CD4-positive, alpha-beta T cell (primary cell): ENCODE measurements at regions not wholly inside any gene's neighbourhood (a gene's known extent, or its start where the extent isn't known, plus 50 kb on each side); places are given as distances from the start of the nearest gene placed in this dataset.

Experiments used
- ATAC-seq: fragments of 200-7000 bp; cut with Tn5 transposase; one replicate; pipeline ENCODE4 v1.10.0; 2022; ENCODE audit warnings: mild to moderate bottlenecking; ENCODE audit not compliant: poor library complexity
- CTCF ChIA-PET: fragments of 350-600 bp; sonication (Branson Sonifier 250); formaldehyde crosslinking; loops from one replicate; lab custom pipeline; 2021; ENCODE audit warnings: antibody characterized with exemption, inconsistent platforms; lab: Charles Lee
- POLR2A ChIA-PET: fragments of 350-600 bp; sonication (Branson Sonifier 250); formaldehyde crosslinking; loops from one replicate; lab custom pipeline; 2021; ENCODE audit warnings: antibody characterized with exemption, inconsistent platforms; lab: Charles Lee
- DNase-seq, 14 experiments: peaks; one replicate each; pipeline ENCODE4 v3.0.0-alpha.2; 2013 to 2020; ENCODE audit warnings: mixed read lengths in 2 of 14
- H3K27ac ChIP-seq, 2 donors: one replicate each; pipeline versions ENCODE4 v1.5.1 to v1.7.0; 2013; ENCODE audit warnings: low read length in 2 of 2, low read depth in 1 of 2, mild to moderate bottlenecking in 1 of 2
- H3K27me3 ChIP-seq, 2 experiments: 1 replicate in 1 of 2; 2 replicates in 1 of 2; pipeline versions ENCODE4 v1.6.1 to v1.7.0; 2013; ENCODE audit warnings: low read length in 2 of 2, control low read depth in 1 of 2, mild to moderate bottlenecking in 1 of 2, moderate library complexity in 1 of 2; ENCODE audit not compliant: insufficient read depth in 2 of 2, control insufficient read depth in 1 of 2
- H3K36me3 ChIP-seq: one replicate; pipeline ENCODE4 v1.6.1; 2013; ENCODE audit warnings: low read length, control low read depth; ENCODE audit not compliant: insufficient read depth
- H3K4me1 ChIP-seq: one replicate; pipeline ENCODE4 v1.6.1; 2013; ENCODE audit warnings: low read length, control low read depth; ENCODE audit not compliant: insufficient read depth
- H3K4me3 ChIP-seq: one replicate; pipeline ENCODE4 v1.5.1; 2013; ENCODE audit warnings: mild to moderate bottlenecking, low read length, moderate library complexity
- H3K9me3 ChIP-seq, 2 experiments: 1 replicate in 1 of 2; 2 replicates in 1 of 2; pipeline versions ENCODE4 v1.6.1 to v1.7.0; 2013; ENCODE audit warnings: low read length in 2 of 2, mild to moderate bottlenecking in 2 of 2, control low read depth in 1 of 2, moderate library complexity in 1 of 2; ENCODE audit not compliant: control insufficient read depth in 1 of 2, insufficient read depth in 1 of 2
- H3K27ac Mint-ChIP-seq: one replicate; pipeline ENCODE4 v1.8.0; 2020; ENCODE audit warnings: mixed read lengths
- H3K27me3 Mint-ChIP-seq: one replicate; pipeline ENCODE4 v1.8.0; 2021; ENCODE audit warnings: mixed read lengths
- H3K36me3 Mint-ChIP-seq: one replicate; pipeline ENCODE4 v1.8.0; 2021; ENCODE audit warnings: low read depth, mixed read lengths
- H3K4me1 Mint-ChIP-seq: one replicate; pipeline ENCODE4 v1.8.0; 2021; ENCODE audit warnings: low read depth, mixed read lengths
- H3K4me3 Mint-ChIP-seq: one replicate; pipeline ENCODE4 v1.8.0; 2020; ENCODE audit warnings: mild to moderate bottlenecking, mixed read lengths
- H3K9me3 Mint-ChIP-seq: one replicate; pipeline ENCODE4 v1.8.0; 2020; ENCODE audit warnings: mixed read lengths
- CTCF ChIP-seq: fragments of 200-600 bp; IDR thresholded peaks from one replicate; pipeline ENCODE4 v1.8.0; 2022; ENCODE audit warnings: antibody characterized with exemption, mild to moderate bottlenecking
- intact Hi-C, 2 experiments: fragments of 100-400 bp; cut with DNase I in 1 of 2; cut with micrococcal nuclease in 1 of 2; formaldehyde crosslinking; loops; one replicate each; pipeline versions ENCODE4 v1.15.1 to v1.9.0; 2023 to 2025; cut with DNase I, micrococcal nuclease

- H3K9me3 ChIP-seq, result no peaks in the 10 kb centered on the region
- intact Hi-C loops, result no loop called here
- Mint-ChIP-seq H3K36me3 (no peaks in the 10 kb centered on the region), H3K27ac (no peak overlapping the region), H3K27me3 (no peaks in the 10 kb centered on the region), H3K4me3 (no peak overlapping the region), H3K4me1 (no peaks in the 10 kb centered on the region), H3K9me3 (no peaks in the 10 kb centered on the region)
- TF ChIP-seq CTCF, result no peak
- H3K27ac ChIP-seq, result no peak overlapping the region
- DNase-seq (peak in 1 of 14 experiments; percentile 3), ATAC-seq (no peak)
- no peaks in the 10 kb centered on the region for H3K4me1 ChIP-seq
- POLR2A ChIA-PET, result no interaction called here
- H3K4me3 ChIP-seq, result no peak overlapping the region
- CTCF ChIA-PET, result no interaction called here
- no peaks in the 10 kb centered on the region for H3K27me3 ChIP-seq
- no peaks in the 10 kb centered on the region for H3K36me3 ChIP-seq
Observed at GRCh38 chr7:20267482-20267881, 50.3 kb upstream of the MACC1 start.

DNA sequence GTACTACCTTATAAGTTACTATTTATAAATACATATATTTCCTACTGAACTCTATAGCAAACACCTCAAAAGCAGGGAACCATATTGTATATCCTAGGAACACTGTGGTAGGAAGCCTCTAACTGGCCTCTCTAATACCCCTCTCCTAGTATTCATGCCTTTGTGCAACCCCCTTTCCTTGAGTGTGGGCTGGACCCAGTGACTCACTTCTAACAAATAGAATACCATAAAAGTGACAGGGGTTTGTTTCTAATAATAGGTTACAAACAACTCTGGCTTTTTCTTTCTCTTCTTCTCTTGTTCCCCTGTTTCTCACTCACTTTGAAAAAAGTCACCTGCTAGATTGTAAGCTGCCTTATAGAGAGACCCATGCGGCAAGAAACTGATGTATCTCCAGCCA, 51.6 kb upstream of the MACC1 start:
- Histone ChIP-seq H3K4me3 (no peak overlapping the region), H3K9me3 (no peaks in the 10 kb centered on the region), H3K4me1 (no peaks in the 10 kb centered on the region), H3K36me3 (no peaks in the 10 kb centered on the region), H3K27ac (no peak overlapping the region), H3K27me3 (no peaks in the 10 kb centered on the region)
- Mint-ChIP-seq H3K4me3 (no peak overlapping the region), H3K4me1 (no peaks in the 10 kb centered on the region), H3K9me3 (no peaks in the 10 kb centered on the region), H3K27me3 (no peaks in the 10 kb centered on the region), H3K36me3 (no peaks in the 10 kb centered on the region), H3K27ac (no peak overlapping the region)
- POLR2A ChIA-PET, result no interaction called here
- no peak for TF ChIP-seq CTCF
- CTCF ChIA-PET, result no interaction called here
- no peak for DNase-seq
- intact Hi-C loops, result no loop called here
- no peak for ATAC-seq

DNA sequence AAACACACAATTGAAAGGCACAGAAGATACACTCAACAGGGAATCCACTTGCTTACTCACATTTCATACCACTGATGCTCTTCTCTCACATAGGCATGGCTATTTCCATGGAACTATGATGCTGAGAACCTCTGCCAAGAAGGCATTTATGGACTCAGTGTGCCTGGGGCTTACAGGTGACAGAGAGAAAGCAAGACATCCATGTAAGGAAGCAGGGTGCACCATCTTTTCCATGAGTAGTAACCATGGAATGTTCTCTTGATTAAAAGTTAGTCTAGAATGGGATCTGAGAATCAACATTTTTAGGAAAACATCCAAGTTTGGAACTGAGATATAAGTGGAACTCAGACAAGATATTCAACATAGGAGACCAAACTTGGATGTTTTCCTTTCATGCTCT, 52.5 kb upstream of the MACC1 start:
- H3K27ac Mint-ChIP-seq, result no peak overlapping the region
- Histone ChIP-seq H3K27ac (no peak overlapping the region), H3K36me3 (no peaks in the 10 kb centered on the region), H3K9me3 (no peaks in the 10 kb centered on the region), H3K4me1 (no peaks in the 10 kb centered on the region), H3K4me3 (no peak overlapping the region), H3K27me3 (no peaks in the 10 kb centered on the region)
- no peaks in the 10 kb centered on the region for H3K4me1 Mint-ChIP-seq
- DNase-seq (no peak), ATAC-seq (no peak)
- no peaks in the 10 kb centered on the region for H3K9me3 Mint-ChIP-seq
- ChIA-PET CTCF (no interaction called here), POLR2A (no interaction called here)
- intact Hi-C loops, result no loop called here
- H3K4me3 Mint-ChIP-seq, result no peak overlapping the region
- H3K27me3 Mint-ChIP-seq, result no peaks in the 10 kb centered on the region
- no peaks in the 10 kb centered on the region for H3K36me3 Mint-ChIP-seq
- TF ChIP-seq CTCF, result no peak
